PFSK-1 (cell line): ENCODE measurements at regions not wholly inside any gene's neighbourhood (a gene's known extent, or its start where the extent isn't known, plus 50 kb on each side); places are given as distances from the start of the nearest gene placed in this dataset.

Experiments used
- FOXP2 ChIP-seq: optimal IDR thresholded peaks from 2 replicates; pipeline ENCODE3; 2011; ENCODE audit warnings: borderline replicate concordance, control low read depth, inconsistent platforms; ENCODE audit not compliant: insufficient read depth; ENCODE audit errors: extremely low read length, extremely low read depth
- POLR2AphosphoS5 ChIP-seq: IDR thresholded peaks from 2 replicates; pipeline ENCODE4 v1.6.1; 2012; ENCODE audit warnings: low read depth, mild to moderate bottlenecking, control low read depth, low read length, moderate library complexity
- SIN3A ChIP-seq: IDR thresholded peaks from 2 replicates; pipeline ENCODE4 v1.6.1; 2012; ENCODE audit warnings: mild to moderate bottlenecking, low read length, moderate library complexity, borderline replicate concordance; ENCODE audit not compliant: insufficient read depth
- TAF1 ChIP-seq: IDR thresholded peaks from 2 replicates; pipeline ENCODE4 v1.6.1; 2012; ENCODE audit warnings: low read length, control low read depth, borderline replicate concordance; ENCODE audit not compliant: insufficient read depth
- TF ChIP-seq, protein P1 (sequence below), 2 experiments: IDR thresholded peaks; 2 replicates each; pipeline versions ENCODE4 v1.6.1 to v1.8.0; 2011 to 2012; ENCODE audit warnings: low read depth in 2 of 2, low read length in 2 of 2, control low read depth in 1 of 2, inconsistent platforms in 1 of 2, mild to moderate bottlenecking in 1 of 2, moderate library complexity in 1 of 2; ENCODE audit not compliant: insufficient read depth in 1 of 2

- TF ChIP-seq, protein P1, sequence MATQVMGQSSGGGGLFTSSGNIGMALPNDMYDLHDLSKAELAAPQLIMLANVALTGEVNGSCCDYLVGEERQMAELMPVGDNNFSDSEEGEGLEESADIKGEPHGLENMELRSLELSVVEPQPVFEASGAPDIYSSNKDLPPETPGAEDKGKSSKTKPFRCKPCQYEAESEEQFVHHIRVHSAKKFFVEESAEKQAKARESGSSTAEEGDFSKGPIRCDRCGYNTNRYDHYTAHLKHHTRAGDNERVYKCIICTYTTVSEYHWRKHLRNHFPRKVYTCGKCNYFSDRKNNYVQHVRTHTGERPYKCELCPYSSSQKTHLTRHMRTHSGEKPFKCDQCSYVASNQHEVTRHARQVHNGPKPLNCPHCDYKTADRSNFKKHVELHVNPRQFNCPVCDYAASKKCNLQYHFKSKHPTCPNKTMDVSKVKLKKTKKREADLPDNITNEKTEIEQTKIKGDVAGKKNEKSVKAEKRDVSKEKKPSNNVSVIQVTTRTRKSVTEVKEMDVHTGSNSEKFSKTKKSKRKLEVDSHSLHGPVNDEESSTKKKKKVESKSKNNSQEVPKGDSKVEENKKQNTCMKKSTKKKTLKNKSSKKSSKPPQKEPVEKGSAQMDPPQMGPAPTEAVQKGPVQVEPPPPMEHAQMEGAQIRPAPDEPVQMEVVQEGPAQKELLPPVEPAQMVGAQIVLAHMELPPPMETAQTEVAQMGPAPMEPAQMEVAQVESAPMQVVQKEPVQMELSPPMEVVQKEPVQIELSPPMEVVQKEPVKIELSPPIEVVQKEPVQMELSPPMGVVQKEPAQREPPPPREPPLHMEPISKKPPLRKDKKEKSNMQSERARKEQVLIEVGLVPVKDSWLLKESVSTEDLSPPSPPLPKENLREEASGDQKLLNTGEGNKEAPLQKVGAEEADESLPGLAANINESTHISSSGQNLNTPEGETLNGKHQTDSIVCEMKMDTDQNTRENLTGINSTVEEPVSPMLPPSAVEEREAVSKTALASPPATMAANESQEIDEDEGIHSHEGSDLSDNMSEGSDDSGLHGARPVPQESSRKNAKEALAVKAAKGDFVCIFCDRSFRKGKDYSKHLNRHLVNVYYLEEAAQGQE (IDR thresholded peaks at IDR 0.05; ENCODE audit: insufficient read depth in 1 of 2, low read depth in 2 of 2, low read length in 2 of 2), result no peak
- TF ChIP-seq FOXP2, result no peak
- no peak for TF ChIP-seq TAF1
- no peak for TF ChIP-seq POLR2AphosphoS5
- TF ChIP-seq SIN3A, result no peak
Observed at GRCh38 chr13:107205318-107206104, 637.6 kb upstream of the ARGLU1 start.

DNA sequence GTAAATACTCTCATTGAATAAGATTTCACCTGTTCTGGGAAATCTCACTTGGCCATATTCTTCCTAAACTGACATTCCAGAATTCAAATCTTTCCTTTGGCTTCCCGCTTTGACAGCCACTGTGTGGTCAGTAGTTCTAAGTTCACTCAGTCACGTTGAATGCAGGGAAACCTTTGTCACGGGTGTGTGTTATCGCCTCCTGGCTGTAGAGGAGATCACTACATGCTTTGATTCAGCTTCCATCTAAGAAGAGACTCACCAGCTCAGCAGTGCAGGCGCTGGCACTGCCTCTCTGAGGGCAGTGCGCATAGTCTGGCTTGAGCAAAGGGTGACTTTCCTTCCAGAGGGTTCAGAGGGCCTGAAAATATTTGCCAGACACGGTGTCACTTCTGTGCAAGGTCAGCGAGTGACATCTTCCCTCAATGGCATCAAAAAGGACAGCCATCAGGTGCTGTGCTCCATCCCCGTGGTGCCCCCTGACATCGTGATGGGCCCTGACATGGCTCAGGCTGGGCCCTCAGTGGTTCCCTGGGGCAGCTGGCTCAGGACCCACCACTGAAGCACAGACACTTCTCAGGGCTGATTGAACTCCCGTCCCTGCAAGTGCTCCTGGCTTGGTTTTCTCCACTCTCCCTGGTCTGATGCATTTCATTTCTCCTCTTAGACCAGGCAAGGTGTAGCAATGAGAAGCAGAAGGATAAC, 635.4 kb upstream of the ARGLU1 start:
- TF ChIP-seq POLR2AphosphoS5, result no peak
- TF ChIP-seq, protein P1 (IDR thresholded peaks at IDR 0.05; ENCODE audit: insufficient read depth in 1 of 2, low read depth in 2 of 2, low read length in 2 of 2), result no peak
- no peak for TF ChIP-seq FOXP2
- no peak for TF ChIP-seq TAF1
- no peak for TF ChIP-seq SIN3A

DNA sequence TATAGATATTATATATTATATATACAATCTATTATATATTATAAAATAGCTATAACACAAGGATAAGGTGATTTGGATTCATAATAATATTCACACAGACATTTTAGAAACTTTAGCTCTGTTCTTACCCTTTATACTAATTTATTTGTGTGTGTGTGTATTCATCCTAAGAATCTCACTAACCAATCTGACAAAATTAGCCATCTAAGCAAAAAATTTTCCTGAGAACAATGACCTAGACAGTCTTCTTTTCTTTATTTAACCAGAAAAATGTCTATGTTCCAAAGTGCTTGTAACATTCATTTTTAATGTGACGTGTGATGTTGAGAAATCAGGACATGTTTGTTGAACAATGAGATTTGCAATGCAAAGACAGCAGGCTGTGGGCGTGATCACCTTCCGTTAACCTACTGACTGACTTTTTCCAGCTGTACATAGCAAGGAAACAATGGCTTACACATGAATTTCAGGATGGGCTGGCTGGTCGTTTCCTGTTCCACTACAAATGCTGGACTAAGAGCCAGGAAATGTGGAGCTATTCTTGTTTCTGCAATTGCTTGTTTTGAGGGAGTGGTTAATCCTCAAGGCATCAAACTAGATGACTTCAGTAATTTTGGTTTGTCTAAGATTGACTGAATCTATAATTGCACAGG, 634.6 kb upstream of the ARGLU1 start:
- TF ChIP-seq FOXP2 (no peak), TAF1 (no peak)

DNA sequence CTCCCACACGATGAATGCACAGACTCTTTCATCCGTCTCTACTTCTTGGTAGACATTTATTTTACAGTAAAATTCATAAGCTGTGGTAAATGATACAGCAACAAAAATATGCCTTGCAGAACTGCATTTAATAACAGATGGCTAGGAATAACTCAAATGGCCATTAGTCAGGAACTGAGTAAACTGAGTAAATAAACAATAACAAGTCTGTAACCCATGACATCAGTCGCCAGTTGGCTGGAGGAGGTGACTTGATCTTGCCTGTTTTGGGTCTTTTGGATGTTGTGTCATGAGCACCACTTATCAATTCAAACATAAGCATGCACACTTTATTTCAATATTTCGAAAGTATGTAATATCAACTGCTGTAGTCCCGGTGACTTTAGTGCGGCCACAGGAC, 632.6 kb upstream of the ARGLU1 start:
- TF ChIP-seq TAF1 (no peak), SIN3A (no peak), POLR2AphosphoS5 (no peak), FOXP2 (no peak)
- TF ChIP-seq, protein P1 (IDR thresholded peaks at IDR 0.05; ENCODE audit: insufficient read depth in 1 of 2, low read depth in 2 of 2, low read length in 2 of 2), result no peak

DNA sequence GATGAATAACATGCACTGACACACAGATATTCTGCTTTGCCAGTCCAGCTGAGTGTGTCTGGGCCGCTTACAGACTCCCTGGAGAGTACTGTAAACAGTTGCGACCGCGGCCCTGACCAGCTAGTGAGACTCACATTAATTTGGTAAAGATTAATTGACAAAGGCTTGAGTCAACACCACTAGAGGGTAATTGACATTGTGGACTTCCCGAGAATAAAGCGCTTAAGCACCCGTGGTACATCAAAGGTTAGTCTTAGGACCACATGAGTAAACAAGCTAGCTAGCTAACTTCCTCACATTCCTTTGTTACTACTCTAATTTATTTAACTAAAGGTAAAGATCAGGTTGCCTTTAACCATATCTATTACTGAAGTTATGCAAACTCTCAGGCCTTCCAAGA, 624.4 kb upstream of the ARGLU1 start:
- TF ChIP-seq TAF1 (no peak), SIN3A (no peak), POLR2AphosphoS5 (no peak)

DNA sequence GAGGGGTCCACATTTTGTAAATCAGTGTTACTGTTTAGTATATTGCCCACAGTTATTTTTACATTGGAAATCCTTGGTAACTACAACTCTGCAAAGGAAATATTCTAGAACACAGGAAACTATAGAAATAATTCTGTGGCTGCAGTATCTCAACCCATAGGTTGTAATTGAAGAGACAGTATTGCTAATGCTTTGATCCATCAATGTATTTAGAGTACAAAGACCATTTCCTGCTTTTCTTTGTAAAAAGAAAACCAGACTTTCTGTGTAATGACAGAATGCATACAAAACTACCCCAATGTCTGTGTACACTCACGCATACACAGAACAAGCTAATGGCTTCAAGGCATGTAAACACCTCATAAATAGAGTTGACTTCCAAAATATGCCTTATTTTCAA, 622.1 kb upstream of the ARGLU1 start:
- TF ChIP-seq, protein P1 (IDR thresholded peaks at IDR 0.05; ENCODE audit: insufficient read depth in 1 of 2, low read depth in 2 of 2, low read length in 2 of 2), result no peak
- TF ChIP-seq FOXP2 (no peak), POLR2AphosphoS5 (no peak), SIN3A (no peak), TAF1 (no peak)
